GM18870 (cell line): ENCODE measurements at regions not wholly inside any gene's neighbourhood (a gene's known extent, or its start where the extent isn't known, plus 50 kb on each side); places are given as distances from the start of the nearest gene placed in this dataset.
"Not testable (repeated sequence)": the region's sequence is repeated elsewhere in the genome, so short reads cannot be mapped to it uniquely, and the experiment has no call there.

Source experiments
- ATAC-seq: cut with Tn5 transposase; IDR thresholded peaks from one replicate; pipeline ENCODE4 v1.9.1; 2021; ENCODE audit warnings: moderate library complexity; ENCODE audit not compliant: unreplicated experiment

- ATAC-seq, result peak; percentile 94
Measured at GRCh38 chr2:40680547-40680946, 228.7 kb upstream of the SLC8A1 start.

DNA sequence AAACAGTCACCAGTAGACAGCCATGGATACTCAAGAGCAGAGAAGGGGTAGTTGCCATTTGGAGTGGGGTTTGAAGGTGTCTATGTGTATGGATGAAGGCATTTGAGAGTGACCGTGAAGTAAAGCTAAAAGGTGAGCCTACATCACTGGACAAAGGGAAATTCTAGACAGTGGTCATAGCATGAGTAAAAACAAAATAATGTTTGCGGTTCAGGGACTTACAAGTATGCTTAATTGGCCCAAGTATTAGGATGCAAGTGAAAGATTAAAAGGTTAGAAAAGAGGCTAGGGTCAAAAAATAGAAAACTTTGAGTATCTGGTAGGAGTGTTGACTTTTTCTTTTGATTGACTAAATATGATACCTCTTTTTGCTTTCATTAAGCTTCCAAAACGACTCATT, 238.1 kb upstream of the SLC8A1 start:
- no peak for ATAC-seq

- no peak for ATAC-seq
Measured at GRCh38 chr2:40690525-40690924, 238.6 kb upstream of the SLC8A1 start.

- no peak for ATAC-seq
Measured at GRCh38 chr2:40700231-40700954, 248.5 kb upstream of the SLC8A1 start.

DNA sequence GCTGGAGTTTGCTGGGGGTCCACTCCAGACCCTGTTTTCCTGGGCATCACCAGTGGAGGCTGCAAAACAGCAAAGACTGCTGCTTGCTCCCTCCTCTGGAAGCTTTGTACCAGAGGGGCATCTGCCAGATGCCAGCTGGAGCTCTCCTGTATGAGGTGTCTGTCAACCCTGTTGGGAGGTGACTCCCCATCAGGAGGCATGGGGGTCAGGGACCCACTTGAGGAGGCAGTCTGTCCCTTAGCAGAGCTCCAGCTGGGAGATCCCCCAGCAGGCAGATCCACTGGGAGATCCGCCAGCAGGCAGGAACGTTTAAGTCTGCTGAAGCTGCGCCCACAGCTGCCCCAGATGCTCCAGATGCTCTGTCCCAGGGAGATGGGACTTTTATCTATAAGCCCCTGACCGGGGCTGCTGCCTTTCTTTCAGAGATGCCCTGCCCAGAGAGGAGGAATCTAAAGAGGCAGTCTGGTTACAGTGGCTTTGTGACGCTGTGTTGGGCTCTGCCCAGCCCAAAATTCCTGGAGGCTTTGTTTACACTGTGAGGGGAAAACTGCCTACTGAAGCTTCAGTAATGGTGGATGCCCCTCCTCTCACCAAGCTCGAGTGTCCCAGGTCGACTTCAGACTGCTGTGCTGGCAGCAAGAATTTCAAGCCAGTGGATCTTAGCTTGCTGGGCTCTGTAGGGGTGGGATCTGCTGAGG, 260.5 kb upstream of the SLC8A1 start:
- ATAC-seq, result not testable (repeated sequence)

- ATAC-seq, result no peak
Measured at GRCh38 chr2:40716879-40717278, 265.0 kb upstream of the SLC8A1 start.

DNA sequence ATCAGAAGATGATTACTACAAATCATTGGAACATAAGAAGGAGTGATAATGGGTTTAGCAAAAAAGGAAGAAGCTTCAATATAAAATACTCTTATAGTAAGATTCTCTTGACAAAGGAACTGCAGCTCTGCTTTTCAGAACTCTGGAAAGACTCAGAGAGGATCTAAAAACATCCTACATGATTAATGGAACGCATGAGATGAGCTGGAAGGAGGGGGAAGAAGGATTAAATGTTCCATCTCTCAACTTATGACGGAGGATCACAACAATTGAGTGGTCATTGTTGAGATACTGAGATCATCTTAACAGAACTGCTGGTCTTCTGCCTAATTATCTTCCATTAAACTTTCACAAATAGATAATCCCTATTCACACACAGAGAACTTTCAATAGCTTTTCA, 267.5 kb upstream of the SLC8A1 start:
- ATAC-seq, result no peak

DNA sequence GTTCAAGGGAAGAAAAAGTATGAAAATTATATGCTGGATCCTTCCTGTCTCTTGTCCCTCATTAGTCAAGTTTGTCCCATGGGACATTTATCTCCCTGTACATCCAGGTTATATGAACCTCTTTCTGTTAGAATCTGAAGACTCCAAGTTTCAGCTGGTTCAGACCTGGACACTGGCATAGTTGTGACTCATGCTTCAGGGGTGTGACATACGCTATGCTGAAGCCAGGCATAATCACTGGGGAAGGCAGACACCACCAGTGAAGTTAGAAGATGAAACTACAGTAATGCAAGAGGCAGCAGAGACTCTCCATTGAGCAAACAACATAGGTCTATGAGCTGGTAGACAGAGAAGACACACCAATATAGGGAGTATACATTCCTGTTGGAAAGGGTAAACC, 269.7 kb upstream of the SLC8A1 start:
- ATAC-seq, result no peak

GRCh38 chr2:40723194-40723593, 271.3 kb upstream of the SLC8A1 start:
- ATAC-seq, result no peak

DNA sequence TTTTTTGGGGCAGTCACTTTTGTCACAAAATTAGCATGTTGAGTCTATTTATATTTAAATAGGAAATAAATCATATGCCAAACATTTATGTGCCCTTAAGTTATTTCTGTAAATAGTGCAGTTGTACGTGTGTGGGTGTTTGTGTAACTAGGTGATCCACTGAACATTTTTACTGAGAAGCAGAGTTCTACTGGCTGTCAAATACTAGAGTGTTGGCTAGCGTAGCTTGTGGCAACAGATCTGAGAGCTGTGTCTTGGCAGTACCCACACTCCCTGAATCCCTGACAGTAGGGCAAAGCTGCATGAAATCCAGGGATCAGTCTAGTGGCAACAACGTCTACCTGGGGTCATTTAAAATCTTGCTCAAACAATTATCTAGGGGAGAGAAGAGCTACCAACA, 273.1 kb upstream of the SLC8A1 start:
- no peak for ATAC-seq

- ATAC-seq, result no peak
Measured at GRCh38 chr2:40725950-40726349, 274.1 kb upstream of the SLC8A1 start.

- no peak for ATAC-seq
Measured at GRCh38 chr2:40734797-40735196, 282.9 kb upstream of the SLC8A1 start.

DNA sequence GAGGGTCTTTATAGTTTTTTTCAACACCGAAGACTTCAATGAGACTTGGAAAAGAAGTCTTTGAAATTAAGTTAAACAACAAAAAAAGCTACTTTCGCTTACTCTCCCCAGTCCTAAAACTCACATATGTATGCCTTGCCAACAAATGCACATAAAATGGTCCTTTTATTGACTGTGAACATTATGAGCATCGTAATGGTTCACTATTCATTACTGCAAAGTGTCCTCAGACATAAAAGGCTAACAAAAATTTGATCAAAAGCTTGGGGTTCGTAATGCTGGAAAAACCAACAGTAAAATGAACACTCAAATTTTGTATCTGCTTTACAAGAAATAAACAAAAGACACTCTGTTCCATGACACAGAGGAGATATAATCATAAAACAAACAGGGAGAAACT, 285.3 kb upstream of the SLC8A1 start:
- ATAC-seq, result no peak

DNA sequence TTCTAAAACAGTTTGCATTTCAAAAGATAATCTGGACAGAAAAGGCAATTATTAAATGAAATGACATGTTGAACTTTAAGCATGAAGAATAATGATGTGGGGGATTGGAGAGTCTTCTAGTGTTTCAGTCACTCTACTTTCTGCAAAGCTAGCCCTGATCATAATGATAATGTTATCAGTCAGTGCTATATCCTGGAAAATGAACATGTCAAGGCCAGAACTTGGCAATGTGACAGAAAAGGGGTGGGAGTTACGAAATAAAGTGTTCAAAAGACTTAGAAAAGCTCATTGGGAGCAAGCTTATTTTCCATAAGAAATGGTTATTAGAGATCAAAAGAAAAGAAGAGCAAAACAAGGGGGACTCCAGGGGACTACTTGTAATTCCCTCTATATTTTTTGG, 288.5 kb upstream of the SLC8A1 start:
- no peak for ATAC-seq

GRCh38 chr2:40741532-40741931, 289.6 kb upstream of the SLC8A1 start:
- no peak for ATAC-seq

DNA sequence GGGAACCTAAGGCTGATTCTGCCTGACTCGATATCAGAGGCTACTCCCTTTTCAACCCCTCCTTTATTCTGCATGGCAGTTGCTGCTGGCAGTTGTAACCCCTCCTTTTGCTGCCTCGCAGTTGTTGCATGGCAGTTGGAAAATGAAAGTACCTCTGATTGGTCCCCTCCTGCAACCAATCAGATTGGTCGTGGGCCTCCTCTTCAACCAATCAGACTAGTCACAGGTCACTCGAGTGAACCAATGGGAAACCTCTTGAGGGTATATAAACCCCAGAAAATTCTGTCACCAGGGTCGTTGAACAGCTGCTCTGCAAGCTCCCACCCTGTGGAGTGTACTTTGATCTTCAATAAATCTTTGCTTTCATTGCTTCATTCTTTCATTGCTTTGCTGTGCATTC, 294.3 kb upstream of the SLC8A1 start:
- ATAC-seq, result no peak

GRCh38 chr2:40751981-40752380, 300.1 kb upstream of the SLC8A1 start:
- no peak for ATAC-seq

DNA sequence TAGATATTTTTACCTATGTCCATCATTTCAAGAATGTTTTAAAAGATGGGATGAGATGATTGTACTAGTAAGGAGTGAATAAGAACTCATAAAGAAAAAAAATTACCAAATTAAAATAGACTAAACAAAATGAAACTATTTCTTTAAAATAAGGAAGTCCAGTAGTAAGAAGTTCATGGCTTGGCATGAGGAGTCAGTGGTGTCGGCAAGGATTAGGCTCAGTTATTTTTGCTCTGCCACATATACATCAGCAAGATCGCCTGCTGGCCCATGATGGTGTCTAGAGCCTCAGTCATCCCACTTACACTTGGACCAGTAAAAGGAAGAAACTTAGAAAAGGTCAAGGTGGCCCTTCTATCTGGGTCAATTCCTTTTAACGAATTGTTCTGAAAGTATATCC, 300.9 kb upstream of the SLC8A1 start:
- ATAC-seq, result no peak

GRCh38 chr2:40754912-40755311, 303.0 kb upstream of the SLC8A1 start:
- ATAC-seq, result no peak

DNA sequence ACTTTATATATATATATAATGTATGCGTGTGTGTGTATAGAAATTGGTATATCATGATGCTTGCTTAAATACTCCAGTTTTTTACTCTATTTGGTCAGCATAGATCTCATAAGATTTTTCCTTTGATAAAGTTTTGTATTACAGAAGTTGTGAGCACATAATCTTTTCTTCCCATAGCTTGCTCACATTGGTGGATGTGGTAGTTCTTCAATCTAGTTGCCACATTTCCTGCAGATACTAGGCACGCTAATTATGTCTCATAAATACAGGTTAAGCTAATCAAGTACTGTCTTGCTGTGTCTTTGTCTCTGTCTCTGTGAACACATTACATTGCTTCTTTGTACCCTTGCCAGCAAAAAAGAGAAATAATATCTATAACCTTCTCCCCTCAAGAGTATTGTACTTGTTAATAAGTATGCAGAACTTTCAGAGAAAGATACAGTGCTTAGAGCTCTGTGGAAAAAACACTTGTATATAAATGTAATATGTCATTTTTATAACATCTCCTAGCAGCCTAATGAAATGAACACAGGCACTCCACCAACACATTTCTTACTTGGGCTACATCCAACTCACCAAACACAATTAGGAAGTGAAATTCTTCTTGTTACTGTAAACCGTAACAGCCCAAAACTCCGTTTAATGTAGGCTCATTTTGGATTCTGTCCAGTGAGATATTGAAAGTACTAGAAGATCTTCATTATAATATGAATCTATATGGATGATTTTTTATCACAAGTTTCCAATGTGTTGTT, 306.7 kb upstream of the SLC8A1 start:
- ATAC-seq, result no peak

DNA sequence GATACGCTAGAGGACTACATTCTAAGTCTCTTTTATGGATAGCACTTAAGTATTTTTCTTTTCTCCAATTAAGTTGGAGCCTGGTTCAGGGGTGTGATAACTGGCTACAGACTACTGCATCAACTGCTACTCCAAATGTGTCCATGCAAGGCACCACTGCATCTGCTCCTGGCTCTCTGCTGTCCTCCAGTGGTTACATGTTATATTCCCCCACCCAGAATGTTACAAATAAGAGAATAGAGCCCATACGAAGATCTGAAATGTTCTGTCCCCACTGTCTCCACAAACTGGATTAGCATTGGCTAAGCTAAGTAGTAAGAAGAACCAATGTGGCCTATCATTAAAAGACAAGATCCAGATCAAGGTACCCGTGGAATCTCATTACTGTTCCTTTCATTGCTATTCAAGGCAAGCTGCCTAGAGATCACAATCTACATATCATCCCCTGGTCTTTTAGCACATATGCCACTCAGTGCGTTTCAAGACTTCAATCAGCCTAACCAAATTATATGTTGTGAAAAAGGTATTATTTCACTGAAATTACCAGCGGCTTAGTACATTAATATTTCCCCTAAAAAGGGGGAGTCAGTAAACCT, 308.3 kb upstream of the SLC8A1 start:
- ATAC-seq, result no peak

- ATAC-seq, result no peak
Measured at GRCh38 chr2:40773291-40773690, 321.4 kb upstream of the SLC8A1 start.
